Fibroblast of villous mesenchyme (primary cell): ENCODE measurements at regions not wholly inside any gene's neighbourhood (a gene's known extent, or its start where the extent isn't known, plus 50 kb on each side); places are given as distances from the start of the nearest gene placed in this dataset.

Experiments used
- DNase-seq: peaks from one replicate; pipeline ENCODE4 v3.0.0-alpha.2; 2010; ENCODE audit warnings: low read depth
- H3K4me3 ChIP-seq: 2 replicates; pipeline ENCODE4 v1.5.1; 2011; ENCODE audit warnings: low read depth, mild to moderate bottlenecking, low read length
- CTCF ChIP-seq: IDR thresholded peaks from 2 replicates; pipeline ENCODE4 v1.5.1; 2012; ENCODE audit warnings: low read depth, mild to moderate bottlenecking, low read length; ENCODE audit not compliant: insufficient read depth

- no peak overlapping the region for H3K4me3 ChIP-seq
- DNase-seq, result no peak
- TF ChIP-seq CTCF, result no peak
Observed at GRCh38 chr22:25388866-25389540, 169.6 kb downstream of the CRYBB2 start.

DNA sequence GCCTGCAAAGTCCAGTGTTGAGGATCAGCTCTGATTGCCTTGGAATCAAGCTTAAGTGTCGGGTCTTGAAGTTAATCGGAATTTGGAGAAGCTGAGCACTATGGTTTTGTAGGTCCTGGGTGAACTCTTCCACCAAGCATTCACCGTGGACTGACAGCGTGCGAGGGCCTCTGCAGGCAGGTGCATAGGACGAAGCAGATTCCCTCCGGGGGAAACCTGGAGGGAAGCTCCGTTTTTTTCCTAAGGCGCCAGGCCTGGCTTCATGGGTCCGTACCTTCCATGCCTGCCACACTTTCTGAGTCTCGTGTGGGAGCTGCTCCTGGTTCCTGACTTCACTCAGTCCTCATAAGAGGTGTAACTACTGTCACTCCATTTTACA is 170.1 kb downstream of the CRYBB2 start:
- no peak overlapping the region for H3K4me3 ChIP-seq
- TF ChIP-seq CTCF, result no peak
- DNase-seq, result no peak

GRCh38 chr22:25390297-25391240 is 171.1 kb downstream of the CRYBB2 start:
- DNase-seq, result no peak

GRCh38 chr22:25392584-25392983 is 171.9 kb upstream of the GRK3 start:
- DNase-seq, result no peak
- no peak overlapping the region for H3K4me3 ChIP-seq
- no peak for TF ChIP-seq CTCF

More at GRCh38 chr22:25390297-25391240, 171.1 kb downstream of the CRYBB2 start:
- no peak overlapping the region for H3K4me3 ChIP-seq
- no peak for TF ChIP-seq CTCF

DNA sequence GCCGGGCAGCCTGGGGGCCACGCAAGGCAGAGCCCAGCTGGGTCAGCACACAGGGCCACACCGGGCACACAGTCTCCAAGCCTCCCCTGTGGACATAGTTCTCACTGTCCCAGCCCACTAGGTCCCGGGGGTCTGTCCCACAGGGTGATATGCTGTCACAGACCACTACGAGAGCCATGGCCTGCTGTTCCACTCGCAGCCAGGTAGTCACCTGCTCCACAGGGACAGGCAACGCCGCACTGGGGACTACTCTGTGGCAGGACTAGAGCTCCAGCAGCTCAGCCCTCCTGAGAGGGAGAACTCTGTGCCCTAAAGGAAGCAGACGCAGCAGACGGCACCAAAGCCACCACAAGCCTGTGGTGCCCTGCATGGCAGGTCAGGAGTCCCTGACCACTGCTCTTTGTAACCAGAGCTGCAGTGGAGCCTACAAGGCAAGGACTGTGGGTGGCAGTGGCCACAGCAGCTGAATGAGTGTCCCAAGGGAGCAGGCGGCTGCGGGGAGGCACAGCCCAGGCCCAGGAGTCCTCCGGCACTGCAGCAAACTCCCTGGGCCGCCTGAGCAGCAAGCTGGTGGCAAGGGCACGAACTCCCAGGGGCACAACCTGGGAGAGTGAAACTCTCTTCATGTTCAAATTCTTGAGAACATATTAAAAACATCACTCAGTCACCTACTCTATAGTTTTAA is 171.2 kb upstream of the GRK3 start:
- no peak for TF ChIP-seq CTCF
- no peak overlapping the region for H3K4me3 ChIP-seq
- DNase-seq, result no peak

DNA sequence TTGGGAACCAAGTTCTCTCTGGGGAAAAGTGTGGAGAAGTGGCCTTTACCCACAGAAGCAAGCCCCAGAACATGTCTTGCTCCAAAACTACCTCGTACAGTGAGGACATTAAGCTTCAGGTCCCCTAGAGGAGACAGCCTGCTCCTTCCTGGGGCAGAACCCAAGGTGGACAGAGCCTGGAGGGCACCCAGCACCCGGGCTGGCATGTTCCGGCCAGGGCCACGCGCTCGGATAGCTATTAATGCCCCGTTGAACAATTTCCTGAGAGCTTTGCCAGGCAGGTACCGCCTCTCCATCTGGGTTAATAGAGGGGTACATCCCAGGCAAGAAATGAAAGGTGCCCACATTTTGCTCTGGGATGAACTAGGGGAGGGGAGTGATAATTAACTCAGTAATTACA is 169.0 kb upstream of the GRK3 start:
- no peak overlapping the region for H3K4me3 ChIP-seq
- no peak for TF ChIP-seq CTCF
- DNase-seq, result no peak
